ENCODE measurements at regions not wholly inside any gene's neighbourhood (a gene's known extent, or its start where the extent isn't known, plus 50 kb on each side); places are given as distances from the start of the nearest gene placed in this dataset.

DNA sequence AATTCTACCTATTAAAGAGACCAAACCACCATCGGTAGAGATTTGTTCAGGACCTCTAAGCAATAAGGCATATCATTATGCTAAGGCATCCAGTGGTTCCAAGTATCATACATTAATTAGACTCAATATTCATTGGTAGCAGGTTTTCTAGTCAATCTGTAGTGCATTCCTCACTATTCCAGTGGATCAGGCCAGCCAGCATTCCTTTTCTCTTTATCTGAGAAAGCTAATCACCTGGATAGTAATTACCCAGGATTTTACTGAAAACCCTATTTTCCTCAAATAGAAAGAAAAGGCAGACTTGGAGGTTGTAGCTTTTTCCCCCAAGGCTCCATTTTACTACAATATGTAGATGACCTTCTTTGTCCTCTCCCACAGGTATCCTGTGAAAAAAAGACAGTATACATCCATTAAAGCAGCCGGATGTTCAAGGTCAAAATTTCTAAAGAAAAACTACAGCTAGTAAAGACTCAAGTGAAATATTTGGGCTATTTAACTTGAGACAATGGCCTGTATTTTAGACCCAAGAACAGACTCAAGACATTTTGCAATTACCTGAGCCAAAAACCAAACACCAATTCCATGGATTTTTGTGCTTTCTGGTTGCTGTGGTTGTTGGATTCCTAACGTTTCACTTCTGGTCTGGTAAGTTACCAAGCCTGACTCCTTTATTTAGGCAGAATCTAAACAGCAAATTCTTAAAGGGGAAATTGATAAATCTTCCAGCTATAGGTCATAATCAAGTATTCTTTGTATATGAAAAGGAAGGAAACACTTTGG lies 149.1 kb upstream of the MOCS1 start:
- TF ChIP-seq, protein P1, sequence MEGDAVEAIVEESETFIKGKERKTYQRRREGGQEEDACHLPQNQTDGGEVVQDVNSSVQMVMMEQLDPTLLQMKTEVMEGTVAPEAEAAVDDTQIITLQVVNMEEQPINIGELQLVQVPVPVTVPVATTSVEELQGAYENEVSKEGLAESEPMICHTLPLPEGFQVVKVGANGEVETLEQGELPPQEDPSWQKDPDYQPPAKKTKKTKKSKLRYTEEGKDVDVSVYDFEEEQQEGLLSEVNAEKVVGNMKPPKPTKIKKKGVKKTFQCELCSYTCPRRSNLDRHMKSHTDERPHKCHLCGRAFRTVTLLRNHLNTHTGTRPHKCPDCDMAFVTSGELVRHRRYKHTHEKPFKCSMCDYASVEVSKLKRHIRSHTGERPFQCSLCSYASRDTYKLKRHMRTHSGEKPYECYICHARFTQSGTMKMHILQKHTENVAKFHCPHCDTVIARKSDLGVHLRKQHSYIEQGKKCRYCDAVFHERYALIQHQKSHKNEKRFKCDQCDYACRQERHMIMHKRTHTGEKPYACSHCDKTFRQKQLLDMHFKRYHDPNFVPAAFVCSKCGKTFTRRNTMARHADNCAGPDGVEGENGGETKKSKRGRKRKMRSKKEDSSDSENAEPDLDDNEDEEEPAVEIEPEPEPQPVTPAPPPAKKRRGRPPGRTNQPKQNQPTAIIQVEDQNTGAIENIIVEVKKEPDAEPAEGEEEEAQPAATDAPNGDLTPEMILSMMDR (conservative IDR thresholded peaks at IDR 0.05), result no peak
- TF ChIP-seq ZFX (IDR thresholded peaks at IDR 0.05), result no peak
